Right lobe of liver (tissue), 6 donors: ENCODE measurements at regions not wholly inside any gene's neighbourhood (a gene's known extent, or its start where the extent isn't known, plus 50 kb on each side); places are given as distances from the start of the nearest gene placed in this dataset.

Experiments used
- ATAC-seq, 4 donors: fragments of 200-7000 bp; cut with Tn5 transposase; one replicate each; pipeline ENCODE4 v1.9.1; 2020; ENCODE audit warnings: mild to moderate bottlenecking in 4 of 4, moderate library complexity in 4 of 4
- DNase-seq, 3 donors: peaks; one replicate each; pipeline ENCODE4 v3.0.0-alpha.2; 2020
- H3K27ac ChIP-seq, 3 donors: fragments of 200-600 bp; one replicate each; pipeline ENCODE4 v1.8.0; 2022
- H3K27me3 ChIP-seq, 2 donors: fragments of 200-600 bp; one replicate each; pipeline ENCODE4 v1.8.0; 2022
- H3K36me3 ChIP-seq, 4 donors: fragments of 200-600 bp; sonication (generic) in 1 of 4; one replicate each; pipeline versions ENCODE4 v1.5.1 to v1.8.0; 2017 to 2022; ENCODE audit warnings: control low read depth in 1 of 4
- H3K4me1 ChIP-seq, 4 donors: fragments of 200-600 bp; sonication (generic) in 1 of 4; one replicate each; pipeline versions ENCODE4 v1.5.1 to v1.8.0; 2017 to 2022; ENCODE audit warnings: control low read depth in 1 of 4
- H3K4me3 ChIP-seq, 3 donors: fragments of 200-600 bp; one replicate each; pipeline ENCODE4 v1.8.0; 2022
- H3K9me3 ChIP-seq, 4 donors: fragments of 200-600 bp; sonication (generic) in 1 of 4; one replicate each; pipeline versions ENCODE4 v1.5.1 to v1.8.0; 2017 to 2022; ENCODE audit warnings: control low read depth in 1 of 4
- POLR2A ChIP-seq: fragments of 450-650 bp; IDR thresholded peaks from one replicate; pipeline ENCODE4 v1.6.1; 2017; ENCODE audit warnings: antibody characterized with exemption, mild to moderate bottlenecking
- WGBS: methylation state at CpG from one replicate; pipeline ENCODE4 v1.1.6; 2018; ENCODE audit warnings: low coverage, low lambda C conversion rate; ENCODE audit not compliant: insufficient coverage; ENCODE audit errors: missing lambda C conversion rate; 5-methylcytosine and 5-hydroxymethylcytosine counted together
- intact Hi-C, 2 donors: fragments of 100-400 bp; cut with DNase I; formaldehyde crosslinking; loops; one replicate each; pipeline versions ENCODE4 v1.11.2 to v1.14.1; 2022
- TF ChIP-seq, protein P1 (sequence below), 4 donors: fragments of 200-600 bp in 3 of 4; fragments of 450-650 bp in 1 of 4; IDR thresholded peaks; one replicate each; pipeline versions ENCODE4 v1.5.1 to v1.8.0; 2016 to 2022; ENCODE audit warnings: antibody characterized with exemption in 4 of 4, mild to moderate bottlenecking in 2 of 4
- donor health status: DM: no; HTN: yes; CAD: no.
- donor health status: DM: no; HTN: no; CAD: no.
- donor health status: DM: no; HTN: no; CAD: no.
- donor health status: DM: no; HTN: yes; CAD: no.
- donor health status: DM: no; HTN: yes; CAD: no.

DNA sequence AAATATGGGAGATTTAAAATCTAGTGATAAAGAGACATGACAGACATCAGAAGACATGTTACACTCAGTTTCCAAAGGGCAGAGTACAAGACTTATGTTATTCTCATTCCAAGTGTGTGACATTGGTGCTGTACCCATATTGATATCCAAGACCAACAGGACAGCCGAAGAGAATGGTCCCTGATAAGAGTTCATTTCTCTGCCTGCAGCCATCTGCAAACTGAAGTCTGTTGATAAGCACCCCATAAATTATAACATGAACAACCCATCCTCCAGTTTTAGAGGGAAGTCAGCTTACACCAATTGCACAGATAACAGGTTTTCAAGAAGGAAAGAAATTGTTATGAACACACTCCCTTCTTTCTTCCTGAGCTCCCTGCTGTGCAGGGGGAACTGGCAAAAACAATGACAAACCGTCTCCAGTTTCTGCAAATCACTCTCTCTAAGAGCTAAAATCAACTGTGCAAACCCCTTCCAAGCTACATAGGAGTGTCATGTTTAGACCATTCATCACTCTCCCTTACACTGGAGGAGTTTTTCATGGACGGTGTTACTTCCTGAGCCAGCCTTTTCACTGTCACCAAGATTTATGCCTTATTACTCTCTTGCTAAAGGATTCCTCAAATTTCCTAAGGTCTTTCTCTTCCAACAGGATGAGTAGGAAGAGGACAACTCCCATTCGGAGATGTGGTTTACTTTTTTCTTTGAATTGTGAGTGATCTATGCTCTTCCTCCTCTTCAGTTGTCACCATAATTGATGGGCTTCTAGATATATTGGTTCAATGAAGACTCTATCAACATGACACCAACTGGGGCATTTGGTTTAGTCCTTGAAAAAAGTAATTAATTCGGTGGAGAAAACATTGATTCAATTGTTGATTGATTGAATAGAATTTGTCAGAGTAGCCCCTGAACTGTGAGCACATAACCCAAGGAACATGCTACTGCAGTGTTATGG is 80.3 kb upstream of the FAM171A1 start:
- Histone ChIP-seq H3K27me3 (no peaks in the 10 kb centered on the region), H3K4me1 (no peaks in the 10 kb centered on the region), H3K4me3 (no peak overlapping the region), H3K27ac (no peak overlapping the region), H3K9me3 (no peaks in the 10 kb centered on the region), H3K36me3 (no peaks in the 10 kb centered on the region)
- no peak for ATAC-seq
- TF ChIP-seq, protein P1, sequence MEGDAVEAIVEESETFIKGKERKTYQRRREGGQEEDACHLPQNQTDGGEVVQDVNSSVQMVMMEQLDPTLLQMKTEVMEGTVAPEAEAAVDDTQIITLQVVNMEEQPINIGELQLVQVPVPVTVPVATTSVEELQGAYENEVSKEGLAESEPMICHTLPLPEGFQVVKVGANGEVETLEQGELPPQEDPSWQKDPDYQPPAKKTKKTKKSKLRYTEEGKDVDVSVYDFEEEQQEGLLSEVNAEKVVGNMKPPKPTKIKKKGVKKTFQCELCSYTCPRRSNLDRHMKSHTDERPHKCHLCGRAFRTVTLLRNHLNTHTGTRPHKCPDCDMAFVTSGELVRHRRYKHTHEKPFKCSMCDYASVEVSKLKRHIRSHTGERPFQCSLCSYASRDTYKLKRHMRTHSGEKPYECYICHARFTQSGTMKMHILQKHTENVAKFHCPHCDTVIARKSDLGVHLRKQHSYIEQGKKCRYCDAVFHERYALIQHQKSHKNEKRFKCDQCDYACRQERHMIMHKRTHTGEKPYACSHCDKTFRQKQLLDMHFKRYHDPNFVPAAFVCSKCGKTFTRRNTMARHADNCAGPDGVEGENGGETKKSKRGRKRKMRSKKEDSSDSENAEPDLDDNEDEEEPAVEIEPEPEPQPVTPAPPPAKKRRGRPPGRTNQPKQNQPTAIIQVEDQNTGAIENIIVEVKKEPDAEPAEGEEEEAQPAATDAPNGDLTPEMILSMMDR (IDR thresholded peaks at IDR 0.05), result no peak
- no peak for TF ChIP-seq POLR2A
- intact Hi-C loops, result no loop called here
- 25% methylated on average over 5 of the region's 5 CpGs for WGBS
- no peak for DNase-seq

DNA sequence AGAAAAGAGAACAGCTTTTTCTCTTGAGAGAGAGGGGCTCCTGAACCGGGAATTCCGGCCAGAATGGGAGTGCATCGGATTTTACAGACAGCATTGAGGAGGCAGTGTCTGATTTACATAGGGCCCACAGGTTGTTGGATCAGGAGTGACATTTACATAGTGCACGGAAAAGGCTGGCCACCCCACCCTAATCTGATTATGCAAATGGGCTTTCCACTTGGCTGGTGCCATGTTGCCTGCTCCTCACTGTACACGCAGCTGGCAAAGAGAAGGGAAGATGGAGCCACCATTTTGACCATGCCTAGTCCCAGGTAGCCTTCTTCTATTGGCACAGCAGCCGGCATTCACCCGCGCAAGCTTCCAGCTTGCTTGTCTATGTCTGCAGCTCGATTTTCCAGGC is 77.5 kb upstream of the FAM171A1 start:
- DNase-seq (no peak), ATAC-seq (no peak)
- Histone ChIP-seq H3K4me1 (no peaks in the 10 kb centered on the region), H3K9me3 (no peaks in the 10 kb centered on the region), H3K4me3 (no peak overlapping the region), H3K36me3 (no peaks in the 10 kb centered on the region), H3K27me3 (no peaks in the 10 kb centered on the region), H3K27ac (no peak overlapping the region)
- WGBS, result 74% methylated on average over 9 of the region's 9 CpGs
- intact Hi-C loops, result no loop called here
- no peak for TF ChIP-seq POLR2A
- TF ChIP-seq, protein P1 (IDR thresholded peaks at IDR 0.05), result no peak

GRCh38 chr10:15445006-15445390 is 73.9 kb upstream of the FAM171A1 start:
- Histone ChIP-seq H3K4me1 (peaks cover 0 to 2% (median 0%) of the 10 kb centered on the region in 4 donors), H3K9me3 (no peaks in the 10 kb centered on the region), H3K27ac (no peak overlapping the region), H3K36me3 (no peaks in the 10 kb centered on the region), H3K27me3 (no peaks in the 10 kb centered on the region), H3K4me3 (no peak overlapping the region)
- DNase-seq (no peak), ATAC-seq (no peak)
- TF ChIP-seq POLR2A, result no peak
- TF ChIP-seq, protein P1 (IDR thresholded peaks at IDR 0.05), result no peak
- intact Hi-C loops, result no loop called here
- WGBS, result 86% methylated on average over 1 of the region's 1 CpG

GRCh38 chr10:15444105-15445005 is 73.3 kb upstream of the FAM171A1 start:
- H3K4me1 ChIP-seq, result peaks cover 0 to 4% (median 0%) of the 10 kb centered on the region in 4 donors
- intact Hi-C loops, result no loop called here
- DNase-seq (no peak), ATAC-seq (no peak)
- H3K27me3 ChIP-seq, result no peaks in the 10 kb centered on the region
- no peak for TF ChIP-seq POLR2A
- TF ChIP-seq, protein P1 (IDR thresholded peaks at IDR 0.05), result no peak
- H3K36me3 ChIP-seq, result no peaks in the 10 kb centered on the region
- 36% methylated on average over 6 of the region's 8 CpGs for WGBS
- no peak overlapping the region for H3K4me3 ChIP-seq
- H3K27ac ChIP-seq, result no peak overlapping the region
- H3K9me3 ChIP-seq, result no peaks in the 10 kb centered on the region
